ENCODE measurements at regions not wholly inside any gene's neighbourhood (a gene's known extent, or its start where the extent isn't known, plus 50 kb on each side); places are given as distances from the start of the nearest gene placed in this dataset.

DNA sequence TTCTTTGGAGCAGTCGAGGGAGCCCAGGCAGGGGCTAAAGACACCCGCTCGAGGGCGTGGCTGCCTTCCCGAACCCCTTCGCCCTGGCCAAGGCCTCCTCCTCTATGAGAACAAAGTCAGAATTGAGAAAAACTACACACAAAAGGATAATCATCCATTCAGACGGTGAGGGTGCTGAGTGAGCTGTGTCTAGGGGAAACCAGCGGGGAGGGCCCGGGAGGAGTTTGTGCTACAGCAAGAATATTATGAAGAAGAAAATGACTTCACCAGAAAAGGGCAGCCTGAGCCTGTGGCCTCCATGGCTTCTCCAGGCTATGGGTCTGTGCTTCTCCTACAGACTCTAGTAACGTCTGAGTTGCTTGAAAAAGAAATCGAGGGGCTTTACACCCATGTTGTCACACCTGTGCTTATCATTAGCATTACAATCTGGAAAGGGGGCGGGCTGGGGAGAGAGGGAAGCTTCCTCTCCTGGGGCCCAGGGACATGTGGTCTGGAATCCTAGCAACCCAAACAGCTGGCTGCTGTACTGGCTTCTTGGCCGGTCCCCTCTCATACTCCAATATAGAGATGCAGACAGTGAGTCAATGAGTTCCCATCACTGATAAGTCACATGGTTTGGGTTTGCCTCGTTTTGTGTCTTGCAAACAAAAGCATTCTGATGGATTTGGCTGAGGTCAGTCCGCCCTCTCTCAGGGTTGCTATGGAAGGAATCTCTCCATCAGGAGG is 52.0 kb upstream of the ARL4C start:
- Mint-ChIP-seq H3K36me3 (no peaks in the 10 kb centered on the region), H3K27me3 (peaks cover 18% of the 10 kb centered on the region), H3K4me1 (peaks cover 0 to 3% (median 1%) of the 10 kb centered on the region in 3 donors), H3K4me3 (no peak overlapping the region), H3K27ac (no peak overlapping the region), H3K9me3 (peaks cover 0 to 2% (median 0%) of the 10 kb centered on the region in 3 donors)

DNA sequence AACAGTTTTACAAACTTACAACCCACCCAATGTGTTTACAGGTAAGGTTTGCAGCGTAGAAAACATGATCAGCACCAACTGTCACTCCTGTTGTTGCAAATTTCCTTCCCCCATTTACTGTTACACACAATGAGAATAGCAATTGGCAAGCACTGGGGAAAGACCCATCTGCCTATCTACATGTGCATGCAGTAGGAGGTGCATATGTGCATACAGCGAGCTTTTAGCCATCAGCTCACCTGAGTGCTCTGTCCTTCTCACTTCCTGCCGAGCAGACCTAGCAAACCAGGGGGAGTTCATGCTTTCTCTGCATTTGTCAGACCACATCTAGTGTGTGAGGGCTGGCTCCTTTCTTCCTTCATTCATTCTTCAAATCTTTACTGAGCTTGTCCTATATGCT is 49.9 kb upstream of the ARL4C start:
- Mint-ChIP-seq H3K9me3 (no peaks in the 10 kb centered on the region), H3K4me3 (no peak overlapping the region)

More for the DNA sequence above, 49.9 kb upstream of the ARL4C start:
- peaks cover 0 to 3% (median 1%) of the 10 kb centered on the region in 3 donors for H3K4me1 Mint-ChIP-seq
- H3K27me3 Mint-ChIP-seq, result peaks cover 19% of the 10 kb centered on the region
- H3K27ac Mint-ChIP-seq, result no peak overlapping the region
- H3K36me3 Mint-ChIP-seq, result no peaks in the 10 kb centered on the region

All from IgD-negative memory B cell (primary cell).